ENCODE measurements at regions not wholly inside any gene's neighbourhood (a gene's known extent, or its start where the extent isn't known, plus 50 kb on each side); places are given as distances from the start of the nearest gene placed in this dataset.

GRCh38 chr15:87243474-87243873 lies 1013.1 kb downstream of the NTRK3 start:
- TF ChIP-seq, protein P1, sequence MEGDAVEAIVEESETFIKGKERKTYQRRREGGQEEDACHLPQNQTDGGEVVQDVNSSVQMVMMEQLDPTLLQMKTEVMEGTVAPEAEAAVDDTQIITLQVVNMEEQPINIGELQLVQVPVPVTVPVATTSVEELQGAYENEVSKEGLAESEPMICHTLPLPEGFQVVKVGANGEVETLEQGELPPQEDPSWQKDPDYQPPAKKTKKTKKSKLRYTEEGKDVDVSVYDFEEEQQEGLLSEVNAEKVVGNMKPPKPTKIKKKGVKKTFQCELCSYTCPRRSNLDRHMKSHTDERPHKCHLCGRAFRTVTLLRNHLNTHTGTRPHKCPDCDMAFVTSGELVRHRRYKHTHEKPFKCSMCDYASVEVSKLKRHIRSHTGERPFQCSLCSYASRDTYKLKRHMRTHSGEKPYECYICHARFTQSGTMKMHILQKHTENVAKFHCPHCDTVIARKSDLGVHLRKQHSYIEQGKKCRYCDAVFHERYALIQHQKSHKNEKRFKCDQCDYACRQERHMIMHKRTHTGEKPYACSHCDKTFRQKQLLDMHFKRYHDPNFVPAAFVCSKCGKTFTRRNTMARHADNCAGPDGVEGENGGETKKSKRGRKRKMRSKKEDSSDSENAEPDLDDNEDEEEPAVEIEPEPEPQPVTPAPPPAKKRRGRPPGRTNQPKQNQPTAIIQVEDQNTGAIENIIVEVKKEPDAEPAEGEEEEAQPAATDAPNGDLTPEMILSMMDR (conservative IDR thresholded peaks at IDR 0.05) = no peak
- TF ChIP-seq ZFX (IDR thresholded peaks at IDR 0.05) = no peak

Data from C4-2B (cell line).